Prostate gland (tissue), 2 donors: ENCODE measurements at regions not wholly inside any gene's neighbourhood (a gene's known extent, or its start where the extent isn't known, plus 50 kb on each side); places are given as distances from the start of the nearest gene placed in this dataset.

Experiments
- DNase-seq: peaks from one replicate; pipeline ENCODE4 v3.0.0-alpha.2; 2019; ENCODE audit warnings: low spot score
- H3K27ac ChIP-seq, 2 donors: fragments of 200-600 bp; sonication (generic); 2 replicates each; pipeline ENCODE4 v1.5.1; 2017 to 2019
- H3K27me3 ChIP-seq: fragments of 200-600 bp; sonication (generic); replicated peaks from 2 replicates; pipeline ENCODE4 v1.5.1; 2019; ENCODE audit not compliant: insufficient read depth
- H3K36me3 ChIP-seq, 2 donors: fragments of 200-600 bp; sonication (generic); 1 replicate in 1 of 2; 2 replicates in 1 of 2; pipeline versions ENCODE4 v1.5.1 to v1.8.1; 2017 to 2019
- H3K4me1 ChIP-seq: fragments of 200-600 bp; sonication (generic); replicated peaks from 2 replicates; pipeline ENCODE4 v1.5.1; 2019
- H3K4me3 ChIP-seq, 2 donors: fragments of 200-600 bp; sonication (generic); 2 replicates each; pipeline ENCODE4 v1.5.1; 2017 to 2019
- H3K9me3 ChIP-seq: fragments of 200-600 bp; sonication (generic); 2 replicates; pipeline ENCODE4 v1.5.1; 2017
- CTCF ChIP-seq, 4 experiments: fragments of 200-600 bp in 2 of 4; fragments of 450-650 bp in 2 of 4; sonication (generic) in 2 of 4; IDR thresholded peaks; 1 replicate in 3 of 4; 2 replicates in 1 of 4; pipeline ENCODE4 v1.5.1; 2016 to 2019; ENCODE audit warnings: antibody characterized with exemption in 4 of 4, mild to moderate bottlenecking in 2 of 4, moderate library complexity in 2 of 4
- POLR2A ChIP-seq: fragments of 450-650 bp; IDR thresholded peaks from one replicate; pipeline ENCODE4 v1.6.1; 2016; ENCODE audit warnings: antibody characterized with exemption, mild to moderate bottlenecking
- POLR2AphosphoS5 ChIP-seq: sonication (generic); formaldehyde crosslinking; IDR thresholded peaks from one replicate; pipeline ENCODE4 v1.6.1; 2017; ENCODE audit warnings: antibody characterized with exemption
- WGBS: methylation state at CpG from one replicate; pipeline ENCODE4 v1.1.5; 2018; 5-methylcytosine and 5-hydroxymethylcytosine counted together
- intact Hi-C: fragments of 100-400 bp; cut with DNase I; formaldehyde crosslinking; loops from one replicate; pipeline ENCODE4 v1.14.2; 2022

- Histone ChIP-seq H3K36me3 (no peaks in the 10 kb centered on the region), H3K27me3 (no peaks in the 10 kb centered on the region), H3K4me3 (no peak overlapping the region), H3K27ac (no peak overlapping the region), H3K4me1 (no peaks in the 10 kb centered on the region), H3K9me3 (no peaks in the 10 kb centered on the region)
- TF ChIP-seq POLR2AphosphoS5 (no peak), POLR2A (no peak), CTCF (IDR thresholded peaks at IDR 0.05) (no peak)
- intact Hi-C loops: no loop called here
- WGBS: 70% methylated on average over 3 of the region's 3 CpGs
- no peak for DNase-seq
Measured at GRCh38 chr2:118709786-118710185, 137.7 kb downstream of the EN1 start.

GRCh38 chr2:118706844-118707243 lies 140.6 kb downstream of the EN1 start:
- intact Hi-C loops: no loop called here
- TF ChIP-seq CTCF (IDR thresholded peaks at IDR 0.05) (no peak), POLR2AphosphoS5 (no peak), POLR2A (no peak)
- no peak overlapping the region for H3K27ac ChIP-seq
- H3K4me1 ChIP-seq: no peaks in the 10 kb centered on the region
- no peak for DNase-seq
- WGBS: 53% methylated on average over 1 of the region's 1 CpG
- no peaks in the 10 kb centered on the region for H3K9me3 ChIP-seq
- no peak overlapping the region for H3K4me3 ChIP-seq
- H3K27me3 ChIP-seq: no peaks in the 10 kb centered on the region
- H3K36me3 ChIP-seq: no peaks in the 10 kb centered on the region

GRCh38 chr2:118706371-118706770 lies 141.1 kb downstream of the EN1 start:
- no peak overlapping the region for H3K27ac ChIP-seq

GRCh38 chr2:118705032-118705431 lies 142.4 kb downstream of the EN1 start:
- intact Hi-C loops: no loop called here
- TF ChIP-seq CTCF (IDR thresholded peaks at IDR 0.05) (no peak), POLR2A (no peak), POLR2AphosphoS5 (no peak)
- Histone ChIP-seq H3K27ac (no peak overlapping the region), H3K4me1 (no peaks in the 10 kb centered on the region), H3K27me3 (no peaks in the 10 kb centered on the region), H3K9me3 (no peaks in the 10 kb centered on the region), H3K36me3 (no peaks in the 10 kb centered on the region), H3K4me3 (no peak overlapping the region)
- no peak for DNase-seq
- WGBS: 31% methylated on average over 1 of the region's 1 CpG

More at GRCh38 chr2:118706371-118706770, 141.1 kb downstream of the EN1 start:
- WGBS: 65% methylated on average over 4 of the region's 4 CpGs
- Histone ChIP-seq H3K4me1 (no peaks in the 10 kb centered on the region), H3K4me3 (no peak overlapping the region), H3K9me3 (no peaks in the 10 kb centered on the region), H3K27me3 (no peaks in the 10 kb centered on the region), H3K36me3 (no peaks in the 10 kb centered on the region)
- intact Hi-C loops: no loop called here
- DNase-seq: no peak
- TF ChIP-seq POLR2AphosphoS5 (no peak), POLR2A (no peak), CTCF (IDR thresholded peaks at IDR 0.05) (no peak)

GRCh38 chr2:118699447-118700175 lies 147.8 kb downstream of the EN1 start:
- 49% methylated on average over 13 of the region's 13 CpGs for WGBS
- Histone ChIP-seq H3K9me3 (no peaks in the 10 kb centered on the region), H3K4me1 (no peaks in the 10 kb centered on the region), H3K4me3 (no peak overlapping the region), H3K36me3 (no peaks in the 10 kb centered on the region), H3K27ac (no peak overlapping the region), H3K27me3 (no peaks in the 10 kb centered on the region)
- no peak for DNase-seq
- intact Hi-C loops: no loop called here
- TF ChIP-seq POLR2A (no peak), POLR2AphosphoS5 (no peak), CTCF (IDR thresholded peaks at IDR 0.05) (no peak)
